ENCODE measurements at regions not wholly inside any gene's neighbourhood (a gene's known extent, or its start where the extent isn't known, plus 50 kb on each side); places are given as distances from the start of the nearest gene placed in this dataset.

- ATAC-seq (ENCODE audit: insufficient read depth, low FRiP score) (no peak), DNase-seq (no peak)
- H3K9me3 ChIP-seq (ENCODE audit: control insufficient read depth in 4 of 4, insufficient read depth in 3 of 4, low read length in 3 of 4): no peaks in the 10 kb centered on the region
- H3K27me3 ChIP-seq (ENCODE audit: control insufficient read depth in 3 of 3, insufficient read depth in 3 of 3, low read length in 2 of 3): no peaks in the 10 kb centered on the region
- no peak for TF ChIP-seq CTCF (IDR thresholded peaks at IDR 0.05; ENCODE audit: control extremely low read depth, extremely low read depth)
- H3K4me1 ChIP-seq (ENCODE audit: control insufficient read depth in 5 of 5, insufficient read depth in 5 of 5, low read length in 5 of 5): no peaks in the 10 kb centered on the region
- no peak overlapping the region for H3K27ac ChIP-seq (ENCODE audit: low read depth in 1 of 2, low read length in 1 of 2)
- no peak overlapping the region for H3K9ac ChIP-seq (ENCODE audit: insufficient read depth in 1 of 2, low read length in 2 of 2)
- no peaks in the 10 kb centered on the region for H3K36me3 ChIP-seq (ENCODE audit: control insufficient read depth in 4 of 4, insufficient read depth in 4 of 4, low read length in 4 of 4)
- WGBS, 2 donors: 38 to 59% methylated on average over 1 of the region's 1 CpG
- no peak overlapping the region for H3K4me3 ChIP-seq
Measured at GRCh38 chr12:69096669-69097335, 142.6 kb upstream of the CPSF6 start.

GRCh38 chr12:69097619-69098368 lies 141.6 kb upstream of the CPSF6 start:
- WGBS, 2 donors: 77 to 80% methylated on average over 6 of the region's 6 CpGs
- Histone ChIP-seq H3K9me3 (ENCODE audit: control insufficient read depth in 4 of 4, insufficient read depth in 3 of 4, low read length in 3 of 4) (no peaks in the 10 kb centered on the region), H3K4me1 (ENCODE audit: control insufficient read depth in 5 of 5, insufficient read depth in 5 of 5, low read length in 5 of 5) (peaks cover 0 to 1% (median 0%) of the 10 kb centered on the region in 5 donors), H3K27ac (ENCODE audit: low read depth in 1 of 2, low read length in 1 of 2) (no peak overlapping the region), H3K9ac (ENCODE audit: insufficient read depth in 1 of 2, low read length in 2 of 2) (no peak overlapping the region), H3K36me3 (ENCODE audit: control insufficient read depth in 4 of 4, insufficient read depth in 4 of 4, low read length in 4 of 4) (no peaks in the 10 kb centered on the region), H3K27me3 (ENCODE audit: control insufficient read depth in 3 of 3, insufficient read depth in 3 of 3, low read length in 2 of 3) (no peaks in the 10 kb centered on the region), H3K4me3 (no peak overlapping the region)
- no peak for TF ChIP-seq CTCF (IDR thresholded peaks at IDR 0.05; ENCODE audit: control extremely low read depth, extremely low read depth)
- ATAC-seq (ENCODE audit: insufficient read depth, low FRiP score) (no peak), DNase-seq (no peak)

- H3K4me3 ChIP-seq: no peak overlapping the region
- ATAC-seq (ENCODE audit: insufficient read depth, low FRiP score): no peak
- H3K36me3 ChIP-seq (ENCODE audit: control insufficient read depth in 4 of 4, insufficient read depth in 4 of 4, low read length in 4 of 4): no peaks in the 10 kb centered on the region
- DNase-seq: no peak
- H3K4me1 ChIP-seq (ENCODE audit: control insufficient read depth in 5 of 5, insufficient read depth in 5 of 5, low read length in 5 of 5): peaks cover 0 to 4% (median 1%) of the 10 kb centered on the region in 5 donors
- H3K27ac ChIP-seq (ENCODE audit: low read depth in 1 of 2, low read length in 1 of 2): no peak overlapping the region
- H3K9ac ChIP-seq (ENCODE audit: insufficient read depth in 1 of 2, low read length in 2 of 2): no peak overlapping the region
- 75 to 82% methylated on average over 9 of the region's 9 CpGs for WGBS, 2 donors
- no peaks in the 10 kb centered on the region for H3K9me3 ChIP-seq (ENCODE audit: control insufficient read depth in 4 of 4, insufficient read depth in 3 of 4, low read length in 3 of 4)
- no peaks in the 10 kb centered on the region for H3K27me3 ChIP-seq (ENCODE audit: control insufficient read depth in 3 of 3, insufficient read depth in 3 of 3, low read length in 2 of 3)
- no peak for TF ChIP-seq CTCF (IDR thresholded peaks at IDR 0.05; ENCODE audit: control extremely low read depth, extremely low read depth)
Measured at GRCh38 chr12:69099201-69099837, 140.1 kb upstream of the CPSF6 start.
